Sigmoid colon (tissue), 4 donors: ENCODE measurements at regions not wholly inside any gene's neighbourhood (a gene's known extent, or its start where the extent isn't known, plus 50 kb on each side); places are given as distances from the start of the nearest gene placed in this dataset.
"Not testable (repeated sequence)": the region's sequence is repeated elsewhere in the genome, so short reads cannot be mapped to it uniquely, and the experiment has no call there.

Experiments
- EP300 ChIP-seq, 4 donors: sonication (generic); formaldehyde crosslinking; IDR thresholded peaks; one replicate each; pipeline ENCODE4 v1.6.1; 2017; ENCODE audit warnings: antibody characterized with exemption in 4 of 4
- POLR2A ChIP-seq, 2 donors: fragments of 450-650 bp; IDR thresholded peaks; one replicate each; pipeline ENCODE4 v1.6.1; 2016; ENCODE audit warnings: antibody characterized with exemption in 2 of 2, mild to moderate bottlenecking in 2 of 2, moderate library complexity in 2 of 2
- POLR2AphosphoS5 ChIP-seq, 4 donors: sonication (generic); formaldehyde crosslinking; IDR thresholded peaks; one replicate each; pipeline ENCODE4 v1.6.1; 2017; ENCODE audit warnings: antibody characterized with exemption in 4 of 4
- TF ChIP-seq, protein P1 (sequence below), 4 experiments: fragments of 450-650 bp in 3 of 4; fragments of 200-600 bp in 1 of 4; IDR thresholded peaks; one replicate each; pipeline ENCODE4 v1.5.1; 2016 to 2019; ENCODE audit warnings: antibody characterized with exemption in 4 of 4, mild to moderate bottlenecking in 3 of 4, moderate library complexity in 2 of 4

DNA sequence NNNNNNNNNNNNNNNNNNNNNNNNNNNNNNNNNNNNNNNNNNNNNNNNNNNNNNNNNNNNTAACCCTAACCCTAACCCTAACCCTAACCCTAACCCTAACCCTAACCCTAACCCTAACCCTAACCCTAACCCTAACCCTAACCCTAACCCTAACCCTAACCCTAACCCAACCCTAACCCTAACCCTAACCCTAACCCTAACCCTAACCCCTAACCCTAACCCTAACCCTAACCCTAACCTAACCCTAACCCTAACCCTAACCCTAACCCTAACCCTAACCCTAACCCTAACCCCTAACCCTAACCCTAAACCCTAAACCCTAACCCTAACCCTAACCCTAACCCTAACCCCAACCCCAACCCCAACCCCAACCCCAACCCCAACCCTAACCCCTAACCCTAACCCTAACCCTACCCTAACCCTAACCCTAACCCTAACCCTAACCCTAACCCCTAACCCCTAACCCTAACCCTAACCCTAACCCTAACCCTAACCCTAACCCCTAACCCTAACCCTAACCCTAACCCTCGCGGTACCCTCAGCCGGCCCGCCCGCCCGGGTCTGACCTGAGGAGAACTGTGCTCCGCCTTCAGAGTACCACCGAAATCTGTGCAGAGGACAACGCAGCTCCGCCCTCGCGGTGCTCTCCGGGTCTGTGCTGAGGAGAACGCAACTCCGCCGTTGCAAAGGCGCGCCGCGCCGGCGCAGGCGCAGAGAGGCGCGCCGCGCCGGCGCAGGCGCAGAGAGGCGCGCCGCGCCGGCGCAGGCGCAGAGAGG, 441.3 kb downstream of the OR4F29 start:
- TF ChIP-seq, protein P1, sequence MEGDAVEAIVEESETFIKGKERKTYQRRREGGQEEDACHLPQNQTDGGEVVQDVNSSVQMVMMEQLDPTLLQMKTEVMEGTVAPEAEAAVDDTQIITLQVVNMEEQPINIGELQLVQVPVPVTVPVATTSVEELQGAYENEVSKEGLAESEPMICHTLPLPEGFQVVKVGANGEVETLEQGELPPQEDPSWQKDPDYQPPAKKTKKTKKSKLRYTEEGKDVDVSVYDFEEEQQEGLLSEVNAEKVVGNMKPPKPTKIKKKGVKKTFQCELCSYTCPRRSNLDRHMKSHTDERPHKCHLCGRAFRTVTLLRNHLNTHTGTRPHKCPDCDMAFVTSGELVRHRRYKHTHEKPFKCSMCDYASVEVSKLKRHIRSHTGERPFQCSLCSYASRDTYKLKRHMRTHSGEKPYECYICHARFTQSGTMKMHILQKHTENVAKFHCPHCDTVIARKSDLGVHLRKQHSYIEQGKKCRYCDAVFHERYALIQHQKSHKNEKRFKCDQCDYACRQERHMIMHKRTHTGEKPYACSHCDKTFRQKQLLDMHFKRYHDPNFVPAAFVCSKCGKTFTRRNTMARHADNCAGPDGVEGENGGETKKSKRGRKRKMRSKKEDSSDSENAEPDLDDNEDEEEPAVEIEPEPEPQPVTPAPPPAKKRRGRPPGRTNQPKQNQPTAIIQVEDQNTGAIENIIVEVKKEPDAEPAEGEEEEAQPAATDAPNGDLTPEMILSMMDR (IDR thresholded peaks at IDR 0.05): not testable (repeated sequence)
- not testable (repeated sequence) for TF ChIP-seq POLR2A, POLR2AphosphoS5, EP300 (IDR thresholded peaks at IDR 0.05)
